ENCODE measurements at regions not wholly inside any gene's neighbourhood (a gene's known extent, or its start where the extent isn't known, plus 50 kb on each side); places are given as distances from the start of the nearest gene placed in this dataset.

DNA sequence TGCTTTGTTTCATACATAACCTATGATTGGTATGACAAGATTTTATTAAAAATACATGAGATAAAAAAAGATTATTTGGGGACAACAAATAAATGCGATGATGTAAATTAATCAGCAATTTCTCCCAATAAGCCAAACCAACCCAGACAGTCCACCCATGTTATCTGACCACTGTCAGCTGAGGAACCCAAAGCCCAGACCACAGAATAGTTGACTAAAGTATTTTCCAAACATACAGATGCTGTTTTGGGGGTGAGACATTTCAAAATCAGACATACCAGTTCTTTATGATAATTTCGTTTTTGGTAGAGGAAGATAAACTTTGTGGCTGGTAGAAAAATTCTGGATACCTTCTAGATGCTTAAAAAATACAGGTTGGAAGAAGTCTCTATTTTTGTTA lies 650.8 kb upstream of the FAM241A start:
- TF ChIP-seq, protein P1, sequence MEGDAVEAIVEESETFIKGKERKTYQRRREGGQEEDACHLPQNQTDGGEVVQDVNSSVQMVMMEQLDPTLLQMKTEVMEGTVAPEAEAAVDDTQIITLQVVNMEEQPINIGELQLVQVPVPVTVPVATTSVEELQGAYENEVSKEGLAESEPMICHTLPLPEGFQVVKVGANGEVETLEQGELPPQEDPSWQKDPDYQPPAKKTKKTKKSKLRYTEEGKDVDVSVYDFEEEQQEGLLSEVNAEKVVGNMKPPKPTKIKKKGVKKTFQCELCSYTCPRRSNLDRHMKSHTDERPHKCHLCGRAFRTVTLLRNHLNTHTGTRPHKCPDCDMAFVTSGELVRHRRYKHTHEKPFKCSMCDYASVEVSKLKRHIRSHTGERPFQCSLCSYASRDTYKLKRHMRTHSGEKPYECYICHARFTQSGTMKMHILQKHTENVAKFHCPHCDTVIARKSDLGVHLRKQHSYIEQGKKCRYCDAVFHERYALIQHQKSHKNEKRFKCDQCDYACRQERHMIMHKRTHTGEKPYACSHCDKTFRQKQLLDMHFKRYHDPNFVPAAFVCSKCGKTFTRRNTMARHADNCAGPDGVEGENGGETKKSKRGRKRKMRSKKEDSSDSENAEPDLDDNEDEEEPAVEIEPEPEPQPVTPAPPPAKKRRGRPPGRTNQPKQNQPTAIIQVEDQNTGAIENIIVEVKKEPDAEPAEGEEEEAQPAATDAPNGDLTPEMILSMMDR (IDR thresholded peaks at IDR 0.05 in 4 of 5, conservative IDR thresholded peaks at IDR 0.05 in 1 of 5), result no peak
- TF ChIP-seq POLR2A (IDR thresholded peaks at IDR 0.05), result no peak
